Adrenal gland (tissue), 9 donors: ENCODE measurements at regions not wholly inside any gene's neighbourhood (a gene's known extent, or its start where the extent isn't known, plus 50 kb on each side); places are given as distances from the start of the nearest gene placed in this dataset.

Experiments used
- DNase-seq, 7 donors: peaks; one replicate each; pipeline ENCODE4 v3.0.0-alpha.2; 2019 to 2020
- H3K27ac ChIP-seq, 5 donors: fragments of 200-600 bp; sonication (generic) in 4 of 5; 1 replicate in 3 of 5; 2 replicates in 2 of 5; pipeline versions ENCODE4 v1.5.1 to v1.8.0; 2016 to 2020; ENCODE audit warnings: mild to moderate bottlenecking in 1 of 5
- H3K27me3 ChIP-seq: fragments of 200-600 bp; 2 replicates; pipeline ENCODE4 v1.8.0; 2021
- H3K36me3 ChIP-seq, 2 donors: fragments of 200-600 bp; replicated peaks in 1 of 2; 1 replicate in 1 of 2; 2 replicates in 1 of 2; pipeline versions ENCODE4 v1.5.1 to v1.8.0; 2018 to 2022
- H3K4me1 ChIP-seq, 2 donors: fragments of 200-600 bp; replicated peaks in 1 of 2; 1 replicate in 1 of 2; 2 replicates in 1 of 2; pipeline versions ENCODE4 v1.5.1 to v1.8.0; 2018 to 2021
- H3K4me3 ChIP-seq, 4 donors: fragments of 200-600 bp; sonication (generic) in 3 of 4; one replicate each; pipeline ENCODE4 v1.5.1; 2016 to 2018
- H3K9me3 ChIP-seq, 3 donors: fragments of 200-600 bp; sonication (generic) in 1 of 3; replicated peaks in 1 of 3; 1 replicate in 2 of 3; 2 replicates in 1 of 3; pipeline versions ENCODE4 v1.5.1 to v1.8.0; 2016 to 2021
- POLR2A ChIP-seq, 2 donors: fragments of 450-650 bp; IDR thresholded peaks; one replicate each; pipeline ENCODE4 v1.6.1; 2017; ENCODE audit warnings: antibody characterized with exemption in 2 of 2, mild to moderate bottlenecking in 2 of 2, moderate library complexity in 1 of 2
- WGBS, 4 donors: extraction: QIAGEN DNeasy Blood & Tissue Kit in 2 of 4; methylation state at CpG; one replicate each; pipeline versions ENCODE4 v1.1.5 to v1.1.7; 2013 to 2017; 5-methylcytosine and 5-hydroxymethylcytosine counted together
- intact Hi-C, 2 donors: fragments of 100-400 bp; cut with DNase I; formaldehyde crosslinking; loops; one replicate each; pipeline versions ENCODE4 v1.14.1 to v1.15.0; 2022 to 2023
- TF ChIP-seq, protein P1 (sequence below), 6 experiments: fragments of 450-650 bp in 4 of 6; fragments of 200-600 bp in 2 of 6; sonication (generic) in 1 of 6; IDR thresholded peaks; 1 replicate in 5 of 6; 2 replicates in 1 of 6; pipeline versions ENCODE4 v1.5.1 to v1.8.0; 2016 to 2021; ENCODE audit warnings: antibody characterized with exemption in 6 of 6, mild to moderate bottlenecking in 2 of 6, moderate library complexity in 1 of 6
- donor health status: healthy with polysubstance abuse.
- donor health status: Bipolar disorder and iron deficiency.
- donor health status: DM: yes; HTN: yes; CAD: no.
- donor health status: DM: no; HTN: no; CAD: no.
- donor health status: DM: no; HTN: no; CAD: no.

GRCh38 chr21:28632755-28633408, 359.8 kb downstream of the LTN1 start:
- H3K27ac ChIP-seq: no peak overlapping the region
- TF ChIP-seq, protein P1, sequence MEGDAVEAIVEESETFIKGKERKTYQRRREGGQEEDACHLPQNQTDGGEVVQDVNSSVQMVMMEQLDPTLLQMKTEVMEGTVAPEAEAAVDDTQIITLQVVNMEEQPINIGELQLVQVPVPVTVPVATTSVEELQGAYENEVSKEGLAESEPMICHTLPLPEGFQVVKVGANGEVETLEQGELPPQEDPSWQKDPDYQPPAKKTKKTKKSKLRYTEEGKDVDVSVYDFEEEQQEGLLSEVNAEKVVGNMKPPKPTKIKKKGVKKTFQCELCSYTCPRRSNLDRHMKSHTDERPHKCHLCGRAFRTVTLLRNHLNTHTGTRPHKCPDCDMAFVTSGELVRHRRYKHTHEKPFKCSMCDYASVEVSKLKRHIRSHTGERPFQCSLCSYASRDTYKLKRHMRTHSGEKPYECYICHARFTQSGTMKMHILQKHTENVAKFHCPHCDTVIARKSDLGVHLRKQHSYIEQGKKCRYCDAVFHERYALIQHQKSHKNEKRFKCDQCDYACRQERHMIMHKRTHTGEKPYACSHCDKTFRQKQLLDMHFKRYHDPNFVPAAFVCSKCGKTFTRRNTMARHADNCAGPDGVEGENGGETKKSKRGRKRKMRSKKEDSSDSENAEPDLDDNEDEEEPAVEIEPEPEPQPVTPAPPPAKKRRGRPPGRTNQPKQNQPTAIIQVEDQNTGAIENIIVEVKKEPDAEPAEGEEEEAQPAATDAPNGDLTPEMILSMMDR (IDR thresholded peaks at IDR 0.05): no peak
- H3K36me3 ChIP-seq: no peaks in the 10 kb centered on the region
- no peaks in the 10 kb centered on the region for H3K4me1 ChIP-seq
- H3K27me3 ChIP-seq: no peaks in the 10 kb centered on the region
- WGBS, 4 donors: 35 to 46% (median 42%) methylated on average over 3 of the region's 3 CpGs
- H3K9me3 ChIP-seq: no peaks in the 10 kb centered on the region
- peak overlapping the region in 1 of 4 donors; percentile 16 for H3K4me3 ChIP-seq
- intact Hi-C loops: no loop called here
- DNase-seq: peak in 1 of 7 donors; percentile 8

GRCh38 chr21:28627691-28628090, 365.0 kb downstream of the LTN1 start:
- intact Hi-C loops: no loop called here
- Histone ChIP-seq H3K9me3 (no peaks in the 10 kb centered on the region), H3K36me3 (no peaks in the 10 kb centered on the region), H3K4me3 (no peak overlapping the region), H3K27me3 (no peaks in the 10 kb centered on the region), H3K4me1 (no peaks in the 10 kb centered on the region), H3K27ac (no peak overlapping the region)
- TF ChIP-seq, protein P1 (IDR thresholded peaks at IDR 0.05): no peak
- DNase-seq: no peak

- no peak overlapping the region for H3K4me3 ChIP-seq
Measured at GRCh38 chr21:28627261-28627660, 365.4 kb downstream of the LTN1 start.

GRCh38 chr21:28624626-28625025, 368.1 kb downstream of the LTN1 start:
- Histone ChIP-seq H3K4me3 (no peak overlapping the region), H3K27ac (no peak overlapping the region), H3K27me3 (no peaks in the 10 kb centered on the region), H3K36me3 (no peaks in the 10 kb centered on the region), H3K9me3 (no peaks in the 10 kb centered on the region), H3K4me1 (no peaks in the 10 kb centered on the region)
- whole genome bisulfite sequencing, 4 donors: 78 to 100% (median 100%) methylated on average over 1 of the region's 1 CpG
- TF ChIP-seq, protein P1 (IDR thresholded peaks at IDR 0.05): no peak
- no peak for TF ChIP-seq POLR2A (IDR thresholded peaks at IDR 0.05)
- no peak for DNase-seq
- intact Hi-C loops: no loop called here

More at GRCh38 chr21:28627261-28627660, 365.4 kb downstream of the LTN1 start:
- Histone ChIP-seq H3K4me1 (no peaks in the 10 kb centered on the region), H3K36me3 (no peaks in the 10 kb centered on the region), H3K9me3 (no peaks in the 10 kb centered on the region), H3K27me3 (no peaks in the 10 kb centered on the region), H3K27ac (no peak overlapping the region)
- intact Hi-C loops: no loop called here
- 78 to 83% (median 81%) methylated on average over 3 of the region's 3 CpGs for WGBS, 4 donors
- DNase-seq: no peak
- TF ChIP-seq, protein P1 (IDR thresholded peaks at IDR 0.05): no peak
- TF ChIP-seq POLR2A (IDR thresholded peaks at IDR 0.05): no peak
